NT2/D1 (cell line): ENCODE measurements at regions not wholly inside any gene's neighbourhood (a gene's known extent, or its start where the extent isn't known, plus 50 kb on each side); places are given as distances from the start of the nearest gene placed in this dataset.

Experiments
- SUZ12 ChIP-seq: IDR thresholded peaks from 2 replicates; pipeline ENCODE4 v1.6.1; 2011; ENCODE audit not compliant: insufficient read length, insufficient read depth; ENCODE audit errors: extremely low read depth
- YY1 ChIP-seq: IDR thresholded peaks from 2 replicates; pipeline ENCODE4 v1.6.1; 2011; ENCODE audit not compliant: insufficient read length, insufficient read depth
- ZNF274 ChIP-seq: IDR thresholded peaks from 2 replicates; pipeline ENCODE4 v1.6.1; 2011; ENCODE audit warnings: mild to moderate bottlenecking, low read depth, low read length

DNA sequence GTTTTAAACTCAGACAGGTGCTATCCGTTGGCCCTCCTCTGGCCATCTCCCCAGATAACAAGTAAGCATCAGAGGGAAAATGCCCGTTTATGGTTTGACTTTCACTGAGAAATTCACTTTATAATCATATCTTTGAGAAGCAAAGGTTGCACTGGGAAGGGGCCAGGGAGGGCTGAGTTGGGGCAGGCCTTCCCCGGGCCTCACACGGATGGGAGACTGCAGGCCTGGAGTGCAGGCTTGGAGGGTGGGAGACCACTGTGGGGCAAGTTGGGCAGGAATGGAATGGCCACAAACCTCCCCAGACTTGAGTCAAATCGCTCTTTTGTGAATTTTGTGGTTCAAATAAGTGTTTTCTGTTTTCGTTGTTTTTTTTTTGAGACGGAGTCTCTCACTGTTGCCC is 451.7 kb downstream of the TSHZ3 start:
- TF ChIP-seq YY1 (no peak), ZNF274 (no peak), SUZ12 (no peak)
